Activated CD8-positive, alpha-beta memory T cell treated with anti-CD3 and anti-CD28 coated beads, Interleukin-2, amount 10 ng/mL, durations not matched to agents 7 days and 5 days (primary cell): ENCODE measurements at regions not wholly inside any gene's neighbourhood (a gene's known extent, or its start where the extent isn't known, plus 50 kb on each side); places are given as distances from the start of the nearest gene placed in this dataset.

Source experiments
- ATAC-seq: fragments of 150-1000 bp; cut with Tn5 transposase; one replicate; pipeline ENCODE4 v1.10.0; 2021; ENCODE audit warnings: moderate library complexity
- CTCF ChIA-PET: fragments of 350-600 bp; sonication (Branson Sonifier 250); formaldehyde crosslinking; loops from one replicate; lab custom pipeline; 2021; ENCODE audit warnings: antibody characterized with exemption; lab: Charles Lee
- DNase-seq: peaks from one replicate; pipeline ENCODE4 v3.0.0-alpha.2; 2020
- H3K27ac Mint-ChIP-seq: one replicate; pipeline ENCODE4 v1.8.0; 2021; ENCODE audit warnings: mild to moderate bottlenecking, mixed read lengths
- H3K27me3 Mint-ChIP-seq: one replicate; pipeline ENCODE4 v1.8.0; 2021; ENCODE audit warnings: mixed read lengths
- H3K36me3 Mint-ChIP-seq: one replicate; pipeline ENCODE4 v1.8.0; 2021; ENCODE audit warnings: mild to moderate bottlenecking, mixed read lengths
- H3K4me1 Mint-ChIP-seq: one replicate; pipeline ENCODE4 v1.8.0; 2021; ENCODE audit warnings: mixed read lengths
- H3K4me3 Mint-ChIP-seq: one replicate; pipeline ENCODE4 v1.8.0; 2021; ENCODE audit warnings: mild to moderate bottlenecking, moderate library complexity, mixed read lengths
- H3K9me3 Mint-ChIP-seq: one replicate; pipeline ENCODE4 v1.8.0; 2022; ENCODE audit warnings: low read depth, mixed read lengths

- Mint-ChIP-seq H3K27ac (no peak overlapping the region), H3K4me3 (no peak overlapping the region), H3K9me3 (peaks cover 4% of the 10 kb centered on the region), H3K4me1 (no peaks in the 10 kb centered on the region), H3K27me3 (no peaks in the 10 kb centered on the region), H3K36me3 (no peaks in the 10 kb centered on the region)
- ATAC-seq (no peak), DNase-seq (no peak)
- CTCF ChIA-PET, result no interaction called here
These were observed 476.5 kb upstream of the POT1 start for GRCh38 chr7:125406111-125406510.

GRCh38 chr7:125399408-125399807, 469.8 kb upstream of the POT1 start:
- CTCF ChIA-PET, result no interaction called here
- ATAC-seq (no peak), DNase-seq (no peak)
- no peak overlapping the region for H3K4me3 Mint-ChIP-seq
- H3K9me3 Mint-ChIP-seq, result peaks cover 10% of the 10 kb centered on the region
- no peaks in the 10 kb centered on the region for H3K4me1 Mint-ChIP-seq
- H3K27me3 Mint-ChIP-seq, result no peaks in the 10 kb centered on the region
- H3K27ac Mint-ChIP-seq, result no peak overlapping the region
- no peaks in the 10 kb centered on the region for H3K36me3 Mint-ChIP-seq

- Mint-ChIP-seq H3K27me3 (no peaks in the 10 kb centered on the region), H3K36me3 (no peaks in the 10 kb centered on the region), H3K27ac (no peak overlapping the region), H3K4me1 (no peaks in the 10 kb centered on the region), H3K9me3 (peaks cover 10% of the 10 kb centered on the region), H3K4me3 (no peak overlapping the region)
- CTCF ChIA-PET, result no interaction called here
- DNase-seq (no peak), ATAC-seq (no peak)
These were observed 467.0 kb upstream of the POT1 start for GRCh38 chr7:125396466-125397151.

- ATAC-seq (no peak), DNase-seq (no peak)
- H3K27ac Mint-ChIP-seq, result no peak overlapping the region
- no peaks in the 10 kb centered on the region for H3K27me3 Mint-ChIP-seq
- peaks cover 4% of the 10 kb centered on the region for H3K9me3 Mint-ChIP-seq
- no peaks in the 10 kb centered on the region for H3K4me1 Mint-ChIP-seq
- H3K36me3 Mint-ChIP-seq, result no peaks in the 10 kb centered on the region
- H3K4me3 Mint-ChIP-seq, result no peak overlapping the region
- CTCF ChIA-PET, result no interaction called here
These were observed 462.3 kb upstream of the POT1 start for GRCh38 chr7:125391921-125392320.

GRCh38 chr7:125390981-125391380, 461.4 kb upstream of the POT1 start:
- Mint-ChIP-seq H3K4me3 (no peak overlapping the region), H3K36me3 (no peaks in the 10 kb centered on the region), H3K4me1 (no peaks in the 10 kb centered on the region), H3K9me3 (peaks cover 4% of the 10 kb centered on the region), H3K27me3 (no peaks in the 10 kb centered on the region), H3K27ac (no peak overlapping the region)
- ATAC-seq (no peak), DNase-seq (no peak)
- CTCF ChIA-PET, result no interaction called here

GRCh38 chr7:125386211-125386610, 456.6 kb upstream of the POT1 start:
- no peak for DNase-seq
- CTCF ChIA-PET, result no interaction called here
- Mint-ChIP-seq H3K9me3 (peaks cover 12% of the 10 kb centered on the region), H3K4me1 (no peaks in the 10 kb centered on the region), H3K27me3 (no peaks in the 10 kb centered on the region), H3K27ac (no peak overlapping the region), H3K36me3 (no peaks in the 10 kb centered on the region), H3K4me3 (no peak overlapping the region)
- ATAC-seq, result no peak

- no peak for ATAC-seq
- CTCF ChIA-PET, result no interaction called here
- Mint-ChIP-seq H3K27me3 (no peaks in the 10 kb centered on the region), H3K27ac (no peak overlapping the region), H3K4me1 (no peaks in the 10 kb centered on the region), H3K9me3 (peaks cover 10% of the 10 kb centered on the region), H3K36me3 (no peaks in the 10 kb centered on the region), H3K4me3 (no peak overlapping the region)
- DNase-seq, result no peak
These were observed 453.7 kb upstream of the POT1 start for GRCh38 chr7:125383324-125383723.

- CTCF ChIA-PET, result no interaction called here
- Mint-ChIP-seq H3K27me3 (no peaks in the 10 kb centered on the region), H3K4me1 (no peaks in the 10 kb centered on the region), H3K27ac (no peak overlapping the region), H3K9me3 (peaks cover 10% of the 10 kb centered on the region), H3K36me3 (no peaks in the 10 kb centered on the region), H3K4me3 (no peak overlapping the region)
- no peak for DNase-seq
- ATAC-seq, result no peak
These were observed 452.8 kb upstream of the POT1 start for GRCh38 chr7:125382401-125382800.

- ATAC-seq (no peak), DNase-seq (no peak)
- Mint-ChIP-seq H3K27me3 (no peaks in the 10 kb centered on the region), H3K36me3 (no peaks in the 10 kb centered on the region), H3K27ac (no peak overlapping the region), H3K9me3 (no peaks in the 10 kb centered on the region), H3K4me1 (no peaks in the 10 kb centered on the region), H3K4me3 (no peak overlapping the region)
- CTCF ChIA-PET, result no interaction called here
These were observed 446.3 kb upstream of the POT1 start for GRCh38 chr7:125375942-125376341.

- no peak for ATAC-seq
- DNase-seq, result no peak
- no peaks in the 10 kb centered on the region for H3K4me1 Mint-ChIP-seq
- CTCF ChIA-PET, result no interaction called here
- no peak overlapping the region for H3K4me3 Mint-ChIP-seq
- no peaks in the 10 kb centered on the region for H3K27me3 Mint-ChIP-seq
- no peak overlapping the region for H3K27ac Mint-ChIP-seq
- H3K36me3 Mint-ChIP-seq, result no peaks in the 10 kb centered on the region
- peaks cover 7% of the 10 kb centered on the region for H3K9me3 Mint-ChIP-seq
These were observed 440.9 kb upstream of the POT1 start for GRCh38 chr7:125370502-125370901.

- Mint-ChIP-seq H3K4me1 (no peaks in the 10 kb centered on the region), H3K4me3 (no peak overlapping the region), H3K27me3 (no peaks in the 10 kb centered on the region), H3K9me3 (peaks cover 9% of the 10 kb centered on the region), H3K27ac (no peak overlapping the region), H3K36me3 (no peaks in the 10 kb centered on the region)
- DNase-seq (no peak), ATAC-seq (no peak)
- CTCF ChIA-PET, result no interaction called here
These were observed 434.2 kb upstream of the POT1 start for GRCh38 chr7:125363873-125364272.

- Mint-ChIP-seq H3K27ac (no peak overlapping the region), H3K4me3 (no peak overlapping the region), H3K4me1 (no peaks in the 10 kb centered on the region), H3K36me3 (no peaks in the 10 kb centered on the region), H3K27me3 (no peaks in the 10 kb centered on the region), H3K9me3 (peaks cover 3% of the 10 kb centered on the region)
- CTCF ChIA-PET, result no interaction called here
- no peak for DNase-seq
- ATAC-seq, result no peak
These were observed 429.0 kb upstream of the POT1 start for GRCh38 chr7:125358551-125359167.

- ATAC-seq (no peak), DNase-seq (no peak)
- CTCF ChIA-PET, result no interaction called here
- H3K9me3 Mint-ChIP-seq, result peaks cover 3% of the 10 kb centered on the region
- no peaks in the 10 kb centered on the region for H3K36me3 Mint-ChIP-seq
- H3K27me3 Mint-ChIP-seq, result no peaks in the 10 kb centered on the region
- no peak overlapping the region for H3K4me3 Mint-ChIP-seq
- H3K27ac Mint-ChIP-seq, result no peak overlapping the region
- no peaks in the 10 kb centered on the region for H3K4me1 Mint-ChIP-seq
These were observed 428.2 kb upstream of the POT1 start for GRCh38 chr7:125357676-125358455.

GRCh38 chr7:125355899-125356298, 426.3 kb upstream of the POT1 start:
- H3K27me3 Mint-ChIP-seq, result no peaks in the 10 kb centered on the region
- H3K9me3 Mint-ChIP-seq, result peaks cover 5% of the 10 kb centered on the region
- CTCF ChIA-PET, result no interaction called here
- ATAC-seq (no peak), DNase-seq (no peak)
- no peaks in the 10 kb centered on the region for H3K4me1 Mint-ChIP-seq
- H3K27ac Mint-ChIP-seq, result no peak overlapping the region
- no peak overlapping the region for H3K4me3 Mint-ChIP-seq
- no peaks in the 10 kb centered on the region for H3K36me3 Mint-ChIP-seq
